Osteoblast (primary cell): ENCODE measurements at regions not wholly inside any gene's neighbourhood (a gene's known extent, or its start where the extent isn't known, plus 50 kb on each side); places are given as distances from the start of the nearest gene placed in this dataset.

Experiments used
- DNase-seq: peaks from one replicate; pipeline ENCODE4 v3.0.0; 2011; ENCODE audit warnings: low spot score, mixed read lengths; ENCODE audit not compliant: insufficient read length; ENCODE audit errors: missing footprints
- H2AFZ ChIP-seq: 2 replicates; pipeline ENCODE4 v1.6.0; 2011; ENCODE audit warnings: mild to moderate bottlenecking, low read length
- H3K27ac ChIP-seq: 2 replicates; pipeline ENCODE4 v1.5.1; 2011; ENCODE audit warnings: mild to moderate bottlenecking, low read depth, low read length, moderate library complexity
- H3K27me3 ChIP-seq: 2 replicates; pipeline ENCODE4 v1.6.0; 2012; ENCODE audit warnings: mild to moderate bottlenecking, control low read depth, inconsistent platforms, low read length, moderate library complexity; ENCODE audit not compliant: insufficient read depth
- H3K36me3 ChIP-seq: 2 replicates; pipeline ENCODE4 v1.5.1; 2011; ENCODE audit warnings: mild to moderate bottlenecking, low read length, control low read depth, moderate library complexity; ENCODE audit not compliant: insufficient read depth
- H3K4me1 ChIP-seq: 2 replicates; pipeline ENCODE4 v1.5.1; 2011; ENCODE audit warnings: mild to moderate bottlenecking, low read length, control low read depth, moderate library complexity; ENCODE audit not compliant: insufficient read depth
- H3K4me2 ChIP-seq: 2 replicates; pipeline ENCODE4 v1.6.0; 2011; ENCODE audit warnings: mild to moderate bottlenecking, low read length; ENCODE audit not compliant: insufficient read depth
- H3K4me3 ChIP-seq: fragments of 200-600 bp; sonication (generic); 3 replicates; pipeline ENCODE4 v1.5.1; 2012; ENCODE audit warnings: mild to moderate bottlenecking, low read length, inconsistent platforms; ENCODE audit not compliant: insufficient read depth
- H3K79me2 ChIP-seq: 2 replicates; pipeline ENCODE4 v1.6.0; 2012; ENCODE audit warnings: mild to moderate bottlenecking, low read length, control low read depth, inconsistent platforms; ENCODE audit not compliant: insufficient read depth
- H3K9me3 ChIP-seq: 2 replicates; pipeline ENCODE4 v1.5.1; 2011; ENCODE audit warnings: low read depth, low read length, control low read depth
- H4K20me1 ChIP-seq: 2 replicates; pipeline ENCODE4 v1.6.0; 2012; ENCODE audit warnings: mild to moderate bottlenecking, low read length, control low read depth; ENCODE audit not compliant: insufficient read depth
- TF ChIP-seq, protein P1 (sequence below): IDR thresholded peaks from 2 replicates; pipeline ENCODE4 v1.5.1; 2011; ENCODE audit warnings: mild to moderate bottlenecking, low read depth, low read length, moderate library complexity; ENCODE audit errors: extremely low read depth

DNA sequence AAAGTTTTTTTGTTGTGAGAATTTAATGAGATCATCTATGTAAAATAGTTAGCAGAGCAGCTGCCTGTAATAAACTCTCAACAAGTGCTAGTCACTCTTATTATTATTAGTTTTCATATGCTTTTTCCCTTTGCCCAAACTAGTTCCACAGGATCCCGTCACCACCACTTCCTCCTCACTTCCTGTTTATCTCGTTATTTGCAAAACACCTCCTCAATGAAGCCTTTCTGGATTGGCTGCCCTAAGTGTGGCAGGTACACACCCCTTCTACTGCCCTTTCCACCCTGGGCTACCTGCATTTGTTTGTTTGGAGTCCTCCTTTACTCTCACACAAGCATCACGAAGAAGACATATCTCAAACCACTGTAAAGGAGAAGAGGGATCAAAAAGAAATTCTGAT lies 54.4 kb upstream of the KLF3 start:
- TF ChIP-seq, protein P1, sequence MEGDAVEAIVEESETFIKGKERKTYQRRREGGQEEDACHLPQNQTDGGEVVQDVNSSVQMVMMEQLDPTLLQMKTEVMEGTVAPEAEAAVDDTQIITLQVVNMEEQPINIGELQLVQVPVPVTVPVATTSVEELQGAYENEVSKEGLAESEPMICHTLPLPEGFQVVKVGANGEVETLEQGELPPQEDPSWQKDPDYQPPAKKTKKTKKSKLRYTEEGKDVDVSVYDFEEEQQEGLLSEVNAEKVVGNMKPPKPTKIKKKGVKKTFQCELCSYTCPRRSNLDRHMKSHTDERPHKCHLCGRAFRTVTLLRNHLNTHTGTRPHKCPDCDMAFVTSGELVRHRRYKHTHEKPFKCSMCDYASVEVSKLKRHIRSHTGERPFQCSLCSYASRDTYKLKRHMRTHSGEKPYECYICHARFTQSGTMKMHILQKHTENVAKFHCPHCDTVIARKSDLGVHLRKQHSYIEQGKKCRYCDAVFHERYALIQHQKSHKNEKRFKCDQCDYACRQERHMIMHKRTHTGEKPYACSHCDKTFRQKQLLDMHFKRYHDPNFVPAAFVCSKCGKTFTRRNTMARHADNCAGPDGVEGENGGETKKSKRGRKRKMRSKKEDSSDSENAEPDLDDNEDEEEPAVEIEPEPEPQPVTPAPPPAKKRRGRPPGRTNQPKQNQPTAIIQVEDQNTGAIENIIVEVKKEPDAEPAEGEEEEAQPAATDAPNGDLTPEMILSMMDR, result no peak
- H3K9me3 ChIP-seq, result no peaks in the 10 kb centered on the region

DNA sequence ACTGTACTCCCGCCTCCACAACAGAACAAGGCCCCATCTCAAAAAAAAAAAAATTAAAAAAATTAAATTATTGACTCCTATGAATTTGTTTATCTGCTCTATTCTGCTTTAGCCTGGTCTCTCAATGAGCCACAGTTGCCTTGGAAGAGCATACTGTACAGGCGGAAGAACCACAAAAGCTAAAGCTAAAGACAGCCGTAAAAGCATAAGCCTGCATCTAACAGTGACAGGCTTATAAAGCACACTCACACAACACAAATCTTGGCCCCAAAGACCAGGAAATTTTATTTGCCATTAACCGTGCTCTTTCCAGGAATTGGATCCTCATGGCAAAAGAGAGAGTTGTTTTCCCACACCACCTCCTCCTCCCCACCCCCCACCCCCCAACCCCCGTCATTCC lies 53.5 kb upstream of the KLF3 start:
- no peak overlapping the region for H2AFZ ChIP-seq
- H4K20me1 ChIP-seq, result no peaks in the 10 kb centered on the region
- H3K27me3 ChIP-seq, result no peaks in the 10 kb centered on the region
- no peaks in the 10 kb centered on the region for H3K79me2 ChIP-seq
- no peak overlapping the region for H3K4me3 ChIP-seq
- no peak overlapping the region for H3K4me2 ChIP-seq
- H3K36me3 ChIP-seq, result no peaks in the 10 kb centered on the region
- H3K9me3 ChIP-seq, result no peaks in the 10 kb centered on the region
- no peaks in the 10 kb centered on the region for H3K4me1 ChIP-seq
- H3K27ac ChIP-seq, result no peak overlapping the region
- TF ChIP-seq, protein P1, result no peak
- no peak for DNase-seq

More for the DNA sequence above, 54.4 kb upstream of the KLF3 start:
- H3K4me1 ChIP-seq, result no peaks in the 10 kb centered on the region
- H3K27me3 ChIP-seq, result peaks cover 4% of the 10 kb centered on the region
- H3K36me3 ChIP-seq, result no peaks in the 10 kb centered on the region
- no peaks in the 10 kb centered on the region for H3K79me2 ChIP-seq
- H3K27ac ChIP-seq, result no peak overlapping the region
- no peak overlapping the region for H3K4me2 ChIP-seq
- H3K4me3 ChIP-seq, result no peak overlapping the region
- no peak for DNase-seq
- H2AFZ ChIP-seq, result no peak overlapping the region
- no peaks in the 10 kb centered on the region for H4K20me1 ChIP-seq

DNA sequence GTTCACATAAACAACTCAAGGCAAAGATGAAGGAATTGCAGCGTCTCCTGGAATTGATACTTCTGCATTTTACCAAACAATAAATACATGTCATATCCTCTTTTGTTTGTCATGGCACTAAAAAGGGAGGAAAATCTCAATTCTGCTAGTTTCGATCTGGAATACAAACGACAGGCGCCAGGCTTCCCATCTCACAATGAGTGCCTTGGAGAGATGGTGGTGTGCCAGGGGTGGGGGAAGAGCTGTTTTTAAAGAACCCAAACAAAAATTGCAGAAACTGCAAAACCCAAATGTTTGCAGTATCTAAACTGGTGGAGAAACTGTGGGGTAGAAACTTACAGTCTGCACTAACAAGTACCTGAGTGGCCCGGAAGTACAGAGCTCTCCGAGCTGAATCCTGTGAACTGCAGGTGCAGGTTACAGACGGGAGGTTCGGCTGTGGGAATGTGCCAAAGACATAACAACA lies 53.0 kb upstream of the KLF3 start:
- Histone ChIP-seq H3K4me1 (no peaks in the 10 kb centered on the region), H3K27me3 (no peaks in the 10 kb centered on the region), H3K4me2 (peak overlapping the region; percentile 62), H3K36me3 (no peaks in the 10 kb centered on the region), H3K27ac (no peak overlapping the region), H3K79me2 (no peaks in the 10 kb centered on the region), H3K4me3 (peak overlapping the region; percentile 48), H3K9me3 (no peaks in the 10 kb centered on the region), H2AFZ (peak overlapping the region; percentile 63), H4K20me1 (no peaks in the 10 kb centered on the region)
- TF ChIP-seq, protein P1, result no peak
- no peak for DNase-seq

DNA sequence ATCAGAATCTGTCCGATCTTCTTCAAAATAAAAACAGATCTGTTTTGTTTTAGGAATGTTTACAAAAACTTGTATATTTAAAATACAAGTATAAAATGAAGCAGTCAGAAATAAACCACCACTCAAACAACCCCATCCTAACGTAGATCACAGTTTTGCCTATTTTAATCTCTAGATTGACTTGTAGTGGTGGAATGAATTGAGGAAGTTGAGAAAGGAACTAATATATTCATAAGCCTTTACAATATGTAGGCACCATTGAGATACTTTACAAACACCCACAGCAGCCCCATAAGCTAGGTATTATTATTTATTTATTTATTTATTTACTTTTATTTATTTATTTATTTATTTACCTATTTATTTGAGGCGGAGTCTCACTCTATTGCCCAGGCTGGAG lies 52.3 kb upstream of the KLF3 start:
- no peak overlapping the region for H2AFZ ChIP-seq
- no peaks in the 10 kb centered on the region for H3K79me2 ChIP-seq
- H3K27me3 ChIP-seq, result peaks cover 3% of the 10 kb centered on the region
- no peak for DNase-seq
- H3K36me3 ChIP-seq, result no peaks in the 10 kb centered on the region
- no peaks in the 10 kb centered on the region for H3K9me3 ChIP-seq
- H3K27ac ChIP-seq, result no peak overlapping the region
- no peak overlapping the region for H3K4me3 ChIP-seq
- TF ChIP-seq, protein P1, result no peak
- H3K4me2 ChIP-seq, result no peak overlapping the region
- no peaks in the 10 kb centered on the region for H4K20me1 ChIP-seq
- H3K4me1 ChIP-seq, result no peaks in the 10 kb centered on the region
